IPS-NIHi11 (cell line): ENCODE measurements at regions not wholly inside any gene's neighbourhood (a gene's known extent, or its start where the extent isn't known, plus 50 kb on each side); places are given as distances from the start of the nearest gene placed in this dataset.

Experiments used
- DNase-seq: peaks from one replicate; pipeline ENCODE4 v3.0.0; 2012; ENCODE audit warnings: mixed read lengths, low spot score

GRCh38 chr14:47857646-47858045 is 182.2 kb upstream of the MDGA2 start:
- DNase-seq: no peak

GRCh38 chr14:47852278-47852677 is 176.9 kb upstream of the MDGA2 start:
- DNase-seq: no peak

GRCh38 chr14:47846008-47846407 is 170.6 kb upstream of the MDGA2 start:
- no peak for DNase-seq

- DNase-seq: no peak
These were observed 167.8 kb upstream of the MDGA2 start for GRCh38 chr14:47843236-47843635.

GRCh38 chr14:47833011-47833410 is 157.6 kb upstream of the MDGA2 start:
- no peak for DNase-seq

GRCh38 chr14:47826809-47827208 is 151.4 kb upstream of the MDGA2 start:
- DNase-seq: no peak

- DNase-seq: no peak
These were observed 146.9 kb upstream of the MDGA2 start for GRCh38 chr14:47822326-47822725.

GRCh38 chr14:47821135-47821534 is 145.7 kb upstream of the MDGA2 start:
- DNase-seq: no peak

- no peak for DNase-seq
These were observed 115.1 kb upstream of the MDGA2 start for GRCh38 chr14:47790477-47790876.

GRCh38 chr14:47785058-47785457 is 109.7 kb upstream of the MDGA2 start:
- DNase-seq: no peak

- DNase-seq: no peak
These were observed 103.2 kb upstream of the MDGA2 start for GRCh38 chr14:47778631-47779030.

- no peak for DNase-seq
These were observed 97.2 kb upstream of the MDGA2 start for GRCh38 chr14:47772652-47773051.

GRCh38 chr14:47763188-47763854 is 87.9 kb upstream of the MDGA2 start:
- DNase-seq: no peak

GRCh38 chr14:47746986-47747385 is 71.6 kb upstream of the MDGA2 start:
- no peak for DNase-seq

GRCh38 chr14:47744155-47744554 is 68.8 kb upstream of the MDGA2 start:
- DNase-seq: no peak

- DNase-seq: no peak
These were observed 64.1 kb upstream of the MDGA2 start for GRCh38 chr14:47739541-47739940.

- no peak for DNase-seq
These were observed 54.9 kb upstream of the MDGA2 start for GRCh38 chr14:47730296-47730695.
